Suprapubic skin (tissue), 4 donors: ENCODE measurements at regions not wholly inside any gene's neighbourhood (a gene's known extent, or its start where the extent isn't known, plus 50 kb on each side); places are given as distances from the start of the nearest gene placed in this dataset.
"Not testable (repeated sequence)": the region's sequence is repeated elsewhere in the genome, so short reads cannot be mapped to it uniquely, and the experiment has no call there.

Experiments used
- DNase-seq, 2 donors: peaks; one replicate each; pipeline ENCODE4 v3.0.0-alpha.2; 2019; ENCODE audit warnings: low spot score in 2 of 2
- H3K27ac ChIP-seq: fragments of 200-600 bp; sonication (generic); one replicate; pipeline ENCODE4 v1.5.1; 2019
- H3K27me3 ChIP-seq: fragments of 200-600 bp; sonication (generic); one replicate; pipeline ENCODE4 v1.5.1; 2019
- H3K36me3 ChIP-seq: fragments of 200-600 bp; sonication (generic); one replicate; pipeline ENCODE4 v1.5.1; 2019
- H3K4me1 ChIP-seq: fragments of 200-600 bp; sonication (generic); one replicate; pipeline ENCODE4 v1.5.1; 2019
- H3K4me3 ChIP-seq: fragments of 200-600 bp; sonication (generic); one replicate; pipeline ENCODE4 v1.5.1; 2019; ENCODE audit warnings: mild to moderate bottlenecking
- H3K9me3 ChIP-seq: fragments of 200-600 bp; sonication (generic); one replicate; pipeline ENCODE4 v1.5.1; 2019
- CTCF ChIP-seq, 2 donors: fragments of 200-600 bp in 1 of 2; fragments of 450-650 bp in 1 of 2; sonication (generic) in 1 of 2; IDR thresholded peaks; one replicate each; pipeline ENCODE4 v1.5.1; 2016 to 2019; ENCODE audit warnings: antibody characterized with exemption in 2 of 2, mild to moderate bottlenecking in 1 of 2, moderate library complexity in 1 of 2
- EP300 ChIP-seq: sonication (generic); formaldehyde crosslinking; IDR thresholded peaks from one replicate; pipeline ENCODE4 v1.6.1; 2017; ENCODE audit warnings: antibody characterized with exemption
- POLR2A ChIP-seq, 2 donors: fragments of 450-650 bp; IDR thresholded peaks; one replicate each; pipeline ENCODE4 v1.6.1; 2017; ENCODE audit warnings: antibody characterized with exemption in 2 of 2, mild to moderate bottlenecking in 2 of 2, moderate library complexity in 2 of 2
- POLR2AphosphoS5 ChIP-seq, 3 donors: sonication (generic); formaldehyde crosslinking; IDR thresholded peaks; one replicate each; pipeline ENCODE4 v1.6.1; 2017; ENCODE audit warnings: antibody characterized with exemption in 3 of 3
- WGBS: methylation state at CpG from one replicate; pipeline ENCODE4 v1.1.5; 2018; 5-methylcytosine and 5-hydroxymethylcytosine counted together

GRCh38 chr7:82668676-82669075 lies 225.1 kb upstream of the CACNA2D1 start:
- 35% methylated on average over 2 of the region's 2 CpGs for WGBS
- no peaks in the 10 kb centered on the region for H3K4me1 ChIP-seq
- no peak for TF ChIP-seq CTCF (IDR thresholded peaks at IDR 0.05)
- TF ChIP-seq POLR2AphosphoS5 (IDR thresholded peaks at IDR 0.05) = no peak
- TF ChIP-seq POLR2A (IDR thresholded peaks at IDR 0.05) = no peak
- no peak for TF ChIP-seq EP300

GRCh38 chr7:82665966-82666507 lies 222.5 kb upstream of the CACNA2D1 start:
- Histone ChIP-seq H3K27me3 (no peaks in the 10 kb centered on the region), H3K4me1 (no peaks in the 10 kb centered on the region), H3K27ac (no peak overlapping the region), H3K9me3 (no peaks in the 10 kb centered on the region), H3K36me3 (no peaks in the 10 kb centered on the region), H3K4me3 (no peak overlapping the region)
- 68% methylated on average over 5 of the region's 5 CpGs for WGBS
- TF ChIP-seq POLR2A (IDR thresholded peaks at IDR 0.05) (no peak), POLR2AphosphoS5 (IDR thresholded peaks at IDR 0.05) (no peak), EP300 (no peak), CTCF (IDR thresholded peaks at IDR 0.05) (no peak)
- no peak for DNase-seq

More at GRCh38 chr7:82668676-82669075, 225.1 kb upstream of the CACNA2D1 start:
- H3K36me3 ChIP-seq = no peaks in the 10 kb centered on the region
- H3K9me3 ChIP-seq = no peaks in the 10 kb centered on the region
- no peak overlapping the region for H3K27ac ChIP-seq
- H3K4me3 ChIP-seq = no peak overlapping the region
- DNase-seq = no peak
- no peaks in the 10 kb centered on the region for H3K27me3 ChIP-seq

GRCh38 chr7:82655965-82656364 lies 212.4 kb upstream of the CACNA2D1 start:
- DNase-seq = no peak
- no peak overlapping the region for H3K27ac ChIP-seq
- TF ChIP-seq POLR2AphosphoS5 (IDR thresholded peaks at IDR 0.05) = no peak
- no peak for TF ChIP-seq EP300
- WGBS = 88% methylated on average over 1 of the region's 1 CpG
- no peaks in the 10 kb centered on the region for H3K9me3 ChIP-seq
- H3K36me3 ChIP-seq = no peaks in the 10 kb centered on the region
- no peak overlapping the region for H3K4me3 ChIP-seq
- no peaks in the 10 kb centered on the region for H3K4me1 ChIP-seq
- H3K27me3 ChIP-seq = no peaks in the 10 kb centered on the region

- WGBS = 96% methylated on average over 4 of the region's 10 CpGs
- not testable (repeated sequence) for H3K36me3 ChIP-seq, H3K27me3 ChIP-seq, DNase-seq, H3K4me1 ChIP-seq, H3K27ac ChIP-seq, H3K4me3 ChIP-seq, H3K9me3 ChIP-seq
These were observed 206.5 kb upstream of the CACNA2D1 start for GRCh38 chr7:82650095-82650494.

GRCh38 chr7:82633592-82633991 lies 190.0 kb upstream of the CACNA2D1 start:
- no peak overlapping the region for H3K4me3 ChIP-seq
- no peak for TF ChIP-seq POLR2A (IDR thresholded peaks at IDR 0.05)
- TF ChIP-seq CTCF (IDR thresholded peaks at IDR 0.05) = no peak
- TF ChIP-seq EP300 = no peak
- no peak for TF ChIP-seq POLR2AphosphoS5 (IDR thresholded peaks at IDR 0.05)
- H3K4me1 ChIP-seq = no peaks in the 10 kb centered on the region
- no peaks in the 10 kb centered on the region for H3K27me3 ChIP-seq
- no peaks in the 10 kb centered on the region for H3K36me3 ChIP-seq
- no peaks in the 10 kb centered on the region for H3K9me3 ChIP-seq
- no peak for DNase-seq
- WGBS = 100% methylated on average over 1 of the region's 1 CpG
- H3K27ac ChIP-seq = no peak overlapping the region

- Histone ChIP-seq H3K9me3 (no peaks in the 10 kb centered on the region), H3K27ac (no peak overlapping the region), H3K27me3 (no peaks in the 10 kb centered on the region), H3K36me3 (no peaks in the 10 kb centered on the region), H3K4me1 (no peaks in the 10 kb centered on the region), H3K4me3 (no peak overlapping the region)
- TF ChIP-seq POLR2AphosphoS5 (IDR thresholded peaks at IDR 0.05) (no peak), POLR2A (IDR thresholded peaks at IDR 0.05) (no peak), CTCF (IDR thresholded peaks at IDR 0.05) (no peak), EP300 (no peak)
- 28% methylated on average over 3 of the region's 3 CpGs for WGBS
- DNase-seq = no peak
These were observed 188.4 kb upstream of the CACNA2D1 start for GRCh38 chr7:82631998-82632397.
